ENCODE measurements at regions not wholly inside any gene's neighbourhood (a gene's known extent, or its start where the extent isn't known, plus 50 kb on each side); places are given as distances from the start of the nearest gene placed in this dataset.

DNA sequence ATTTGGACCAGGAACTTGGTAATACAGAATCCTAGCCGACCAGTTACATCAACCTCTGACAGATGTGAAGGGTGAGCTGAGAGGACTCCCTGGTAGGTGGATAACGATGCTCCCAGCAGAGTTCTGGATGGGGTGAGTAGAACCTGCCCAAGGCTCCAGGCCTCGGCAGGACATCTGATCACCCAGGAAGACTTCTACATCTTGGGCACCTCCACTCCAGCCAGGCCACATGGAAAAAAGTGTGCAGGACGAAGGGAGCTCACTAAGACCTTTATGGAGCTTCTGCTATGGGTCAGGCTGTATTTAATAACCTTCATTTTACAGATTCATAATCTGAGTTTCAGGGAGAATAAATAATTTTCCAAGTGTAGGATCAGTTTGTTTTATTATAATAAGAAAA lies 1028.7 kb downstream of the BCL11B start:
- intact Hi-C loops (cut with micrococcal nuclease), result loop anchor here (5.0 kb wide), 1 partner anchor 189 kb away; no protein-coding TSS in a partner anchor
- H3K36me3 Mint-ChIP-seq (ENCODE audit: low read depth), result no peaks in the 10 kb centered on the region
- CTCF ChIA-PET, result interaction anchor here (1.0 kb wide), 1 partner anchor 607 kb away, joined by 3 read pairs; no protein-coding TSS in a partner anchor

DNA sequence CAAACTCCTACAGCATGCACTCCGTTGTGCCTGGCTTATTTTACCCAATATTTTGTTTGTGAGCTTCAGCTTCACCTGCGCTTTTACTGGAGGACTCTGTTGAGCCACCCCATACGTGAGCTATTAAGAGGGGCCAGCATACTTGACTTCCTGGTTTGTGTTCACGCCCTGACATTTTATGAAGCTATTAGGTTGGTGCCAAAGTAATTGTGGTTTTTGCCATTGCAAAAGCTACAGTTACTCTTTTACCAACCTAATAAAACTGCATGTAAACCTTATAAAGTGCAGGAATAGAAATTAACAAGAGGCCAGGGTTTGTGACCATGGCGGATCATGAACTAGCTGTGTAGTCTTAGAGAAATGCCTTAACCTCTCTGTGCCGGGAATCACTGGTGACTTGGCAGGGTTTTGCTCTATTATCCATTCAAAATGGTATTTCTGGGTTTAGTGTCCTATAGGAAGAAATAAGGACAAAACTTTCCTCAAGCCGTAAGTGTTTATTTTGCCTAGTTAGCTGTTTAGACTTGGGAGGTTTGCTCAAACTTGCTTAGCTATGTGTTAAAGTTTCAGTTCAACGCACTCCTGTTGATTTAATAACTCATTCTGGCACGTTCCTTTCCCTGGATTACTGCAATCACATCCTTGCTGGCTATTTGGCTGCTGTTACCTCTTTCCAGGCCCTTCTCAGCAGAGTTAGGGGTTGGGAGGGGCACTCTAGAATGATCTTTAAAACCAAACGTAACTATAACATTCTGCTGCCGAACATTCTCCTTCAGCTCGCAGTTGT lies 1027.6 kb downstream of the BCL11B start:
- peaks cover 3% of the 10 kb centered on the region for H3K4me1 Mint-ChIP-seq (ENCODE audit: low read depth)
- H3K36me3 Mint-ChIP-seq (ENCODE audit: low read depth), result no peaks in the 10 kb centered on the region
- H3K4me3 Mint-ChIP-seq, result no peak overlapping the region
- H3K27ac Mint-ChIP-seq, result no peak overlapping the region
- intact Hi-C loops (cut with micrococcal nuclease), result loop anchor here (5.0 kb wide), 1 partner anchor 188 kb away; no protein-coding TSS in a partner anchor
- no peak for DNase-seq
- no peaks in the 10 kb centered on the region for H3K9me3 Mint-ChIP-seq
- no peaks in the 10 kb centered on the region for H3K27me3 Mint-ChIP-seq (ENCODE audit: low read depth)
- CTCF ChIA-PET, result no interaction called here

More for the DNA sequence above, 1028.7 kb downstream of the BCL11B start:
- Mint-ChIP-seq H3K4me3 (no peak overlapping the region), H3K9me3 (no peaks in the 10 kb centered on the region), H3K27ac (no peak overlapping the region), H3K27me3 (ENCODE audit: low read depth) (no peaks in the 10 kb centered on the region), H3K4me1 (ENCODE audit: low read depth) (peaks cover 12% of the 10 kb centered on the region)
- no peak for DNase-seq

DNA sequence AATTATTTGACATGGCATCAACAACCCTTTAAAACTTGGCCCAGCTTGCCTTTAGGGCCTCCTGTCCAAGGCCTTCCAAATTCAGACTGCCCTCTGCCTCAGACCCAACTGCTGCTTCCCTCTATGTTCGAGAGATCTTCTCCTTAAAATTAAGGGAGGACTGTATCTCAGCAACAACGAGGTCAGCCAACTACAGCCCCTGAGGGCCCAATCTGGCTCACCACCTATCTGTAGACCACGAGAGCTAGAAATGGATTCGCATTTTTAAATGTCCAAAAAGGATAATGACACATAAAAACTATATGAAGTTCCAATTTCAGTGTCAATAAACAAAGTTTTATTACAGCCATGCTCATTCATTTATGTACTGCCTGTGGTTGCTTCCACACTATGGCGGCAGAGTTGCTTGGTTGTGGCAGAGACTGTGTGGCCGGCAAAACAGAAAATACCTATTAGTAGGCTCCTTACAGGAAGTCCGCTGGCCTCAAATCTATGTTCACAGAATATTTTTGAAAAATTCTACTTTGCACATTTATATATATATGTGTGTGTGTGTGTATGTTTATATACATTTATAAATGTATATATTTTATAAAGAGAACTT lies 1026.9 kb downstream of the BCL11B start:
- Mint-ChIP-seq H3K27me3 (ENCODE audit: low read depth) (no peaks in the 10 kb centered on the region), H3K4me3 (no peak overlapping the region), H3K36me3 (ENCODE audit: low read depth) (no peaks in the 10 kb centered on the region), H3K4me1 (ENCODE audit: low read depth) (no peaks in the 10 kb centered on the region), H3K9me3 (no peaks in the 10 kb centered on the region), H3K27ac (no peak overlapping the region)
- CTCF ChIA-PET, result interaction anchor here (1.2 kb wide), 1 partner anchor 16 kb away, joined by 3 read pairs; no protein-coding TSS in a partner anchor
- no peak for DNase-seq
- intact Hi-C loops (cut with micrococcal nuclease), result loop anchor here (5.0 kb wide), 1 partner anchor 187 kb away; no protein-coding TSS in a partner anchor

DNA sequence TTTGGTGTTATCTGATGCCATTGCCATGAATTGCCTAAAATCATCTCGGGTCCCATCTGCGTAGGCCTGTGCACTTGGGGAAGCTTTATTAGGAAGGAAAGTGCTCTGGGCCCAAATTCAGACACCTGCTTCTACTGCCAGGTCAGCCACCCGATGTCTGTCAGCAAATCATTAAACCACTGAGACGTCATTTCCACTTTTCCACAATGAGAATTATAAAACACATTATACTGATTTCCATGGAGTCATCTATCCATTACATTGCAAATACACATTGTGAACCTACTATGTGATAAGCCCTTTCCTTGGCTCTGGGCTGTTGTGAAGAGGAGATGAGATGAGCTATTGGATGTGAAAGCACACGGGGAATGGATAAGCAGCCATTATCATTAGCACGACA lies 1022.9 kb downstream of the BCL11B start:
- H3K27ac Mint-ChIP-seq, result no peak overlapping the region
- no peaks in the 10 kb centered on the region for H3K27me3 Mint-ChIP-seq (ENCODE audit: low read depth)
- CTCF ChIA-PET, result interaction anchor here (0.6 to 1.4 kb wide), 2 partner anchors 10 to 112 kb away, joined by 3 to 4 read pairs; no protein-coding TSS in a partner anchor
- no peaks in the 10 kb centered on the region for H3K9me3 Mint-ChIP-seq
- intact Hi-C loops (cut with micrococcal nuclease), result no loop called here
- H3K36me3 Mint-ChIP-seq (ENCODE audit: low read depth), result no peaks in the 10 kb centered on the region
- H3K4me3 Mint-ChIP-seq, result no peak overlapping the region
- no peak for DNase-seq
- peaks cover 4% of the 10 kb centered on the region for H3K4me1 Mint-ChIP-seq (ENCODE audit: low read depth)

DNA sequence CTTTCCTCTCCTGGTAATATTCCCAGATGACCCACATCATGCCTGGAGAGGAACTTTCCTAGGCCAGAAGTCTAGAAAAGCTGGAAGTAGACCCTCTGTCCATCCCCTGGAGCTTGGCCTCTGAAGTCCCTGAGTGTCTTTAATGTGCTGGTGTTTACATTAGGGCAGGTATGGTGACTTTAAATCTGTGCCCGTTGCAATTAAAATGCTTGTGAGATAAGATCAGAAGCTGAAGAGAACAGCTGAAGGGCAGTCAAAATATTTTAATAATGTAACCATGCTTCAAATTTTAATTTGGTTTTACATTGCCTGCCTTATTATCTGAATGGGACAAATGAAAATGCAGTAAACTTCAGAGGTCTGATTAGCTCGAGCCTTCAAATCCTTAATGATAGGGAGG lies 1022.5 kb downstream of the BCL11B start:
- no peak overlapping the region for H3K4me3 Mint-ChIP-seq
- H3K9me3 Mint-ChIP-seq, result no peaks in the 10 kb centered on the region
- H3K36me3 Mint-ChIP-seq (ENCODE audit: low read depth), result no peaks in the 10 kb centered on the region
- CTCF ChIA-PET, result interaction anchor here (0.6 to 1.4 kb wide), 2 partner anchors 11 to 407 kb away, joined by 3 to 4 read pairs; no protein-coding TSS in a partner anchor
- intact Hi-C loops (cut with micrococcal nuclease), result no loop called here
- no peak overlapping the region for H3K27ac Mint-ChIP-seq
- H3K4me1 Mint-ChIP-seq (ENCODE audit: low read depth), result peaks cover 4% of the 10 kb centered on the region
- no peaks in the 10 kb centered on the region for H3K27me3 Mint-ChIP-seq (ENCODE audit: low read depth)
- no peak for DNase-seq

DNA sequence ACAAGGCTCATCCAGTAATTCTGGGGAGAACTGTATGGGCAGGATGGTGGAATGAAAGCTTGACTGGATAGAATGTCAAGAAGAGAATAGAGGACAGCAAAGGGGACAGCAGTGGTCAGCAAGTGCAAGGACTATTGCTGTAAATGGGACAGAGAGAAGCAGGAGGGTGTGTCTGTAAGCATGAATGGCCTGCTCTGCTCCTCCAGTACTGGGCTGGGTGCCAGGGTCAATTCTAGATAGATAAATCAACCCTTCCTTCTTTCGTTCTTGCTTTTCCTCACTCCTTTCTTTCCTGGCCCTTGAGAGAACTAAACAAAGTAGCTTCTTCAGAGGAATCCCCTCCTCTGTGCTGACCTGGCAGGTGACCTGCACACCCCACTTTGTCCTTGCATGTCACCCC lies 1019.2 kb downstream of the BCL11B start:
- Mint-ChIP-seq H3K27ac (no peak overlapping the region), H3K36me3 (ENCODE audit: low read depth) (no peaks in the 10 kb centered on the region), H3K4me3 (no peak overlapping the region), H3K27me3 (ENCODE audit: low read depth) (no peaks in the 10 kb centered on the region), H3K4me1 (ENCODE audit: low read depth) (peaks cover 4% of the 10 kb centered on the region), H3K9me3 (peaks cover under 1% of the 10 kb centered on the region)
- intact Hi-C loops (cut with micrococcal nuclease), result no loop called here
- DNase-seq, result no peak
- CTCF ChIA-PET, result no interaction called here

DNA sequence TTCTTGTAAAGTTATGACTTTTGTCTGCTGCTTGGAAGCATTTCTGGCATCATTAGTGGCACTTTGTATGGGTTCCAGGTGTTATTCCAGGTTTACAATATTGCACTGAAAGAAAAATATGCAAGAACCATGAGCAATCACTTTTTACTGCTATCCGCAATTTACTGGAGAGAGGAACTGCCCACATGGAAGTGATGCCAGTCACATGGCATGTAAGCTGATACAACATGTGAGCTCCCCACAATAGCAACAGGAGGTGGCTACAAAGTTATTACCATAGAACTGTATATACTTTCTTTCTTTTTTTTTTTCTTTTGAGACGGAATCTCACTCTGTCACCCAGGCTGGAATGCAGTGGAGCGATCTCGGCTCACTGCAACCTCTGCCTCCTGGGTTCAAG lies 1012.1 kb downstream of the BCL11B start:
- H3K27me3 Mint-ChIP-seq (ENCODE audit: low read depth), result no peaks in the 10 kb centered on the region
- H3K4me1 Mint-ChIP-seq (ENCODE audit: low read depth), result peaks cover 3% of the 10 kb centered on the region
- no peak for DNase-seq
- H3K36me3 Mint-ChIP-seq (ENCODE audit: low read depth), result no peaks in the 10 kb centered on the region
- CTCF ChIA-PET, result no interaction called here
- peaks cover 2% of the 10 kb centered on the region for H3K9me3 Mint-ChIP-seq
- no peak overlapping the region for H3K27ac Mint-ChIP-seq
- intact Hi-C loops (cut with micrococcal nuclease), result no loop called here
- no peak overlapping the region for H3K4me3 Mint-ChIP-seq

DNA sequence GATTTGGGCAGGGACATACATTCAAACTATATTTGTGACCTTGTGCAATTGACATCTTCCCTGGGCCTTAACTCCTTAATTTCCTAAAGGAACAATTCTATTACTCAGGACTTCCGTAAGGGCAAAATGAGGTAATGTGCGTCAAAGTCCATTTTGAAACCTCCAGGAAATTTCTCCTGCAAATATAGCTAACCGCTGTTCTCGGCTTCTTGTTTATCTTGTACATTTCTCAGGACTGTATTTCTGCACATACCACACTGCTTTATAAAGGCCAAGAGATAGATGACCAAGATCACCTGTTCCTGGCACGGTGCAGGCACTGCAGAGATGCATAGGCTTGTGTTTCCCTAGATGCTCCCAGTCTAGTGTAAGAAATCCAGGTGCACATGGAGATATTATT lies 1009.4 kb downstream of the BCL11B start:
- intact Hi-C loops (cut with micrococcal nuclease), result no loop called here
- Mint-ChIP-seq H3K27ac (no peak overlapping the region), H3K27me3 (ENCODE audit: low read depth) (no peaks in the 10 kb centered on the region), H3K9me3 (peaks cover 2% of the 10 kb centered on the region), H3K4me3 (no peak overlapping the region), H3K4me1 (ENCODE audit: low read depth) (peaks cover 13% of the 10 kb centered on the region), H3K36me3 (ENCODE audit: low read depth) (no peaks in the 10 kb centered on the region)
- CTCF ChIA-PET, result no interaction called here
- DNase-seq, result no peak

DNA sequence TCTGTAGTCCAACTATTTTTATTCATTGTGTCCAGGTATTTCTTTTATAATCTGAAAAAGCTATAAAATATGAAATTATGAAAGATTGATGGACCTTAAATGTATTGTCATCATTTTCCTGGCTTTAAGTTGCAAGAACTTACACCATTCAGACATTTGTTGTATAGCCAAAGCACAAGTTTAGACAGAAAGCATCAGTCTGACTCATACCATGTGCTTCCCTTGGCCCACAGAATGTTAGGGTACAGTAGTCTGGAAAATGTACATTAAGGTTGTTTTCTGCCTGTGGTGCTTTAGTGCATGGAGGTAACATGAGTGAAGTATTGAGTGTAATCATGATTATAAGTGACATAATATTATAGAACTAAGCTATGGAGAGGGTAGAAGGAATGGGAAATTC lies 1002.5 kb downstream of the BCL11B start:
- no peak for DNase-seq
- H3K27me3 Mint-ChIP-seq (ENCODE audit: low read depth), result no peaks in the 10 kb centered on the region
- peaks cover 4% of the 10 kb centered on the region for H3K36me3 Mint-ChIP-seq (ENCODE audit: low read depth)
- peaks cover 17% of the 10 kb centered on the region for H3K9me3 Mint-ChIP-seq
- no peak overlapping the region for H3K4me3 Mint-ChIP-seq
- intact Hi-C loops (cut with micrococcal nuclease), result no loop called here
- CTCF ChIA-PET, result no interaction called here
- no peak overlapping the region for H3K27ac Mint-ChIP-seq
- H3K4me1 Mint-ChIP-seq (ENCODE audit: low read depth), result peaks cover 17% of the 10 kb centered on the region

DNA sequence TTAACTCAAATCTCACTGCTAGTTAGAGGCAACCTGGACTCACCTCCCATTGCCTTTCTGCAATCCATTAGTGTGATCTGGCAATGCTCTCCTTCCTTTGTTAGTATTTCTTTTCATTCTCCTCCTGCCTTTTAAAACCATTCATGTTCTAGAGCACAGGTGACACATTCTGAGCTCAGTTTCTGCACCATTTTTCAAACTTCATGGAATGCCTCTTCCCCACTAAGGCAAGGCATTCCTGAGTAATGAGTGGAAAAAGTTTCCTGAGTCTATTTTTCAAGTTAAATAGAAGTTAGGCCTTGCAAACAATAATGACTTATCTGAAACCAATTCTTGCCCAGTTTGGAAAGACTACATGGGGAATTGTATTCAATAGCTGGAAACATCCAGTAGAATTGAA lies 1001.8 kb downstream of the BCL11B start:
- peaks cover 17% of the 10 kb centered on the region for H3K9me3 Mint-ChIP-seq
- H3K4me1 Mint-ChIP-seq (ENCODE audit: low read depth), result peaks cover 17% of the 10 kb centered on the region
- no peaks in the 10 kb centered on the region for H3K27me3 Mint-ChIP-seq (ENCODE audit: low read depth)
- H3K4me3 Mint-ChIP-seq, result no peak overlapping the region
- H3K27ac Mint-ChIP-seq, result no peak overlapping the region
- no peak for DNase-seq
- H3K36me3 Mint-ChIP-seq (ENCODE audit: low read depth), result peaks cover 4% of the 10 kb centered on the region
- CTCF ChIA-PET, result no interaction called here
- intact Hi-C loops (cut with micrococcal nuclease), result no loop called here

DNA sequence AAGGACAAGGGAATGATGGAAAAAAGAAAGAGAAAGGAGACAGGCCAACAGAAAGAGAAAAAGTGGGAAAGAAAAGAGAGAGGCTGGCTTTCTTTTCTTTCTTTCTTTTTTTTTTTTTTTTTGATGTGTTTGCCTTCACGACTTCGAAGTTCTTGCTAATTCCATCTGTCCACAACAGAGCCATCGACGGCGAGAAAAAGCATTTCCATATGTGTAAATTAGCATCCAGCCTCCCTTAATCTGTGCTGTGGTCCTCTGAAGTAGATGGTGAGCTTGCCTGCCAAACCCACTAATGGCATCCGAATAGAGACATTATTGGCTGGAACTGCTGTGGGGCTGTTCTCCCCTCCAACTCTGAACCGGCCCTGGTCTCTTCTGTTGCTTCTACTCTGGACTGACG lies 997.4 kb downstream of the BCL11B start:
- no peak overlapping the region for H3K4me3 Mint-ChIP-seq
- no peak for DNase-seq
- no peak overlapping the region for H3K27ac Mint-ChIP-seq
- peaks cover 17% of the 10 kb centered on the region for H3K9me3 Mint-ChIP-seq
- no peaks in the 10 kb centered on the region for H3K27me3 Mint-ChIP-seq (ENCODE audit: low read depth)
- peaks cover 9% of the 10 kb centered on the region for H3K4me1 Mint-ChIP-seq (ENCODE audit: low read depth)
- intact Hi-C loops (cut with micrococcal nuclease), result no loop called here
- CTCF ChIA-PET, result no interaction called here
- H3K36me3 Mint-ChIP-seq (ENCODE audit: low read depth), result peaks cover 4% of the 10 kb centered on the region

DNA sequence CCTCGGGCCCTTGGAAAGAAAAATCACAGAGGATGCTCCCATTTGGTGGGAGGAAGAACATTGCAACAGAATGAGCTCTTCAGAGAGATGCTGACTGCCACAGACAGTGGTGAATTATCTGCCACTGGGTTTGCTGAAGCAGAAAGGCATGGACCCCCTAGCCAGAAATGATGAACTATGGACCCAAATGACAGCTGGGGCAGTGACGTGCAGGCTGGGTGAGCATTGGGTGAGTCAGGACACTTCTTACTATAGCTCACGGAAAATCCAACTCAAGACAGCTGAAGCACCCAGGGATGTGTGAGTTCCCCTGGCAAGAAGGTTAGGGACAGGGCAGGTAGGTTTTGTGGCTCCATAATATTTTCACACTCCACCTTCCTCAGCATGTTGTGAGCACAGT lies 993.2 kb downstream of the BCL11B start:
- no peak overlapping the region for H3K4me3 Mint-ChIP-seq
- H3K9me3 Mint-ChIP-seq, result peaks cover 6% of the 10 kb centered on the region
- H3K4me1 Mint-ChIP-seq (ENCODE audit: low read depth), result peaks cover 2% of the 10 kb centered on the region
- H3K27me3 Mint-ChIP-seq (ENCODE audit: low read depth), result no peaks in the 10 kb centered on the region
- H3K36me3 Mint-ChIP-seq (ENCODE audit: low read depth), result no peaks in the 10 kb centered on the region
- DNase-seq, result no peak
- H3K27ac Mint-ChIP-seq, result no peak overlapping the region
- CTCF ChIA-PET, result no interaction called here
- intact Hi-C loops (cut with micrococcal nuclease), result no loop called here

DNA sequence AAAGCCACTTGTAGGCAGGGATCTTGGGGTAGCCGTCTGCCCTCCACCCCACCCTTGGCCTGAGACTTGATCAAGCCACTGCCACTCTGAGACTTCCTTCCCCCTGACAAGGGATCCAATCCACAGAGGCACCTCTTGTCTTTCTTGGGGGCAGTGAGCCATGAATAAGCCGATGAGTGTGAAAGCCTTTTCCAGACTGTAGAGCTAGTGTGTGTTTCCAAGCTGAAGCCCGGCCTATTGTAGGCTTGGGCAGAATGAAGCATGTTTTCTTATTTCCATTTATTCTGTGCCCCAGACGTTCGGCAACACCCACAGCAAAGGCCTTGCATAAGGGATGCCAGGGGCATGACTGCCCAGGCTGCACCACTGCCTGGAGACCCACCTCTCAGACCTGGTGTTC lies 991.6 kb downstream of the BCL11B start:
- no peak overlapping the region for H3K27ac Mint-ChIP-seq
- intact Hi-C loops (cut with micrococcal nuclease), result no loop called here
- no peaks in the 10 kb centered on the region for H3K36me3 Mint-ChIP-seq (ENCODE audit: low read depth)
- no peak overlapping the region for H3K4me3 Mint-ChIP-seq
- H3K27me3 Mint-ChIP-seq (ENCODE audit: low read depth), result no peaks in the 10 kb centered on the region
- peaks cover 6% of the 10 kb centered on the region for H3K9me3 Mint-ChIP-seq
- peaks cover 2% of the 10 kb centered on the region for H3K4me1 Mint-ChIP-seq (ENCODE audit: low read depth)
- CTCF ChIA-PET, result no interaction called here
- no peak for DNase-seq

Measured in activated naive CD4-positive, alpha-beta T cell treated with anti-CD3 and anti-CD28 coated beads for 36 hours (primary cell).